GM12878 (cell line): ENCODE measurements at regions not wholly inside any gene's neighbourhood (a gene's known extent, or its start where the extent isn't known, plus 50 kb on each side); places are given as distances from the start of the nearest gene placed in this dataset.
"Not testable (repeated sequence)": the region's sequence is repeated elsewhere in the genome, so short reads cannot be mapped to it uniquely, and the experiment has no call there.

Source experiments
- CHD2 ChIP-seq: IDR thresholded peaks from 2 replicates; pipeline ENCODE4 v1.6.1; 2011; ENCODE audit warnings: low read depth, low read length, improper control_type of control experiment, borderline replicate concordance
- CTCF ChIP-seq, 3 experiments: IDR thresholded peaks in 2 of 3; conservative IDR thresholded peaks in 1 of 3; 2 replicates each; pipeline ENCODE4 v1.5.1; 2011; ENCODE audit warnings: low read depth in 3 of 3, low read length in 3 of 3, mild to moderate bottlenecking in 3 of 3, control low read depth in 2 of 3, moderate library complexity in 2 of 3, inconsistent platforms in 1 of 3, mixed read lengths in 1 of 3; ENCODE audit not compliant: control insufficient read depth in 2 of 3, insufficient read depth in 1 of 3; ENCODE audit errors: extremely low read depth in 1 of 3
- FOS ChIP-seq: IDR thresholded peaks from 3 replicates; pipeline ENCODE4 v1.6.1; 2011; ENCODE audit warnings: borderline replicate concordance; ENCODE audit not compliant: insufficient read length; ENCODE audit errors: extremely low read depth
- IRF3 ChIP-seq: fragments of 450-650 bp; IDR thresholded peaks from 2 replicates; pipeline ENCODE4 v1.6.1; 2014; ENCODE audit warnings: mild to moderate bottlenecking
- JUND ChIP-seq: IDR thresholded peaks from 2 replicates; pipeline ENCODE4 v1.6.1; 2012; ENCODE audit warnings: low read depth, mild to moderate bottlenecking, low read length, improper control_type of control experiment, moderate library complexity
- NR2C1 ChIP-seq: fragments of 450-650 bp; IDR thresholded peaks from 2 replicates; pipeline ENCODE4 v1.6.1; 2017; ENCODE audit warnings: antibody characterized with exemption, mild to moderate bottlenecking, moderate library complexity
- POLR2A ChIP-seq: IDR thresholded peaks from 2 replicates; pipeline ENCODE4 v1.6.1; 2011; ENCODE audit warnings: low read depth, mild to moderate bottlenecking, low read length
- POLR2AphosphoS5 ChIP-seq: IDR thresholded peaks from 2 replicates; pipeline ENCODE4 v1.6.1; 2011; ENCODE audit warnings: mild to moderate bottlenecking, low read length, inconsistent platforms
- POU2F2 ChIP-seq: IDR thresholded peaks from 3 replicates; pipeline ENCODE4 v1.6.1; 2011; ENCODE audit warnings: low read depth, mild to moderate bottlenecking, low read length, borderline replicate concordance
- SMC3 ChIP-seq: IDR thresholded peaks from 2 replicates; pipeline ENCODE4 v1.6.1; 2011; ENCODE audit warnings: low read length, improper control_type of control experiment, borderline replicate concordance
- SRF ChIP-seq, 2 experiments: IDR thresholded peaks; 2 replicates each; pipeline ENCODE4 v1.6.1; 2011; ENCODE audit warnings: low read depth in 2 of 2, low read length in 2 of 2, mild to moderate bottlenecking in 1 of 2, moderate library complexity in 1 of 2
- TBL1XR1 ChIP-seq: IDR thresholded peaks from 2 replicates; pipeline ENCODE4 v1.6.1; 2012; ENCODE audit warnings: low read depth, low read length, improper control_type of control experiment
- ZZZ3 ChIP-seq: IDR thresholded peaks from 2 replicates; pipeline ENCODE4 v1.6.1; 2011; ENCODE audit warnings: low read depth; ENCODE audit not compliant: control insufficient read depth, insufficient read length

- TF ChIP-seq FOS; CHD2; ZZZ3; CTCF (IDR thresholded peaks at IDR 0.05 in 2 of 3, conservative IDR thresholded peaks at IDR 0.05 in 1 of 3; ENCODE audit: control insufficient read depth in 2 of 3, extremely low read depth in 1 of 3, insufficient read depth in 1 of 3, low read depth in 3 of 3, low read length in 3 of 3); JUND; POLR2AphosphoS5; SMC3; TBL1XR1; POLR2A; NR2C1; IRF3; SRF (IDR thresholded peaks at IDR 0.05; ENCODE audit: low read depth in 2 of 2, low read length in 2 of 2); POU2F2: not testable (repeated sequence)
Measured at GRCh38 chr15:22253002-22253675, 172.8 kb downstream of the OR4M2 start.
